DMS53 treated with DMSO at 0.1 percent for 48 hours (cell line): ENCODE measurements at regions not wholly inside any gene's neighbourhood (a gene's known extent, or its start where the extent isn't known, plus 50 kb on each side); places are given as distances from the start of the nearest gene placed in this dataset.

Source experiments
- DNase-seq: peaks from one replicate; lab custom pipeline; 2025; ENCODE audit not compliant: unreplicated experiment; lab: John Stamatoyannopoulos, UW

- DNase-seq: no peak
These were observed 373.9 kb downstream of the AASDHPPT start for GRCh38 chr11:106451228-106451922.

DNA sequence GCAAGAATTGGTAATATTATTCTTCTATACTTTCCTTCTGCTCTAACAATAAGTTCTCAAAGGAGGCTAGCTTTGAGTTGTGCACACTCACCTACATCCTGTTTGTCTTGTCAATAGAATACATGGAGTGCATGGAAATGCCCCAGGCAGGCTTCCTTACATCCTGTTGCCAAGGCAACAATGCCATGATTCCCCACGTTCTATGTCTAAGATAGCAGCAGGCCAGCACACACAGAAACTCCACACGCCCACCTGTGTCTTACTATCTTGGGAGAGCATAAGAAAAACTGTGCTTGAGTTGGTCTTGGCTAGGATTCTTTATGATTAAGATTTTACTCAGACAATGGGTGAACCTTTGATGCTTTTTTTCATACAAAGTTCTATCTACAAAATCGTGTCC lies 379.2 kb downstream of the AASDHPPT start:
- DNase-seq: peak; percentile 18

DNA sequence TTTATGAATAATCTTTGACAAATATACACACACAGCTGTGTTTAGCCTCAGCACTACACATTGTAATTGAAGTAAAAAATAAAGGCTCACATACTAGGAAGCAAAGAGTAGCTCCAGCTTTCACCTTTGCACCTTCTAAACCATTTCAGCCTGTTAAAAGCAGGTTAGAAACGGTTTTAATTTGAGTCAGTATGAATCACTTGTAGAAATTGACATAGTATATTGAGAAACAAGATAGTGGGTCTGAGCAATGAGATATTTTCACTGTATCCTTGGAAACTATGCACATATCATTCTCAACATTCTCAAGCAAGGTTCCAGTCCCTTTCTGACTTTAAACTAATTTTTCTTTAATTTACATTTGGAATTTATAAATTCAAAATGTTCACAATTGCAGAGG lies 380.3 kb downstream of the AASDHPPT start:
- no peak for DNase-seq

DNA sequence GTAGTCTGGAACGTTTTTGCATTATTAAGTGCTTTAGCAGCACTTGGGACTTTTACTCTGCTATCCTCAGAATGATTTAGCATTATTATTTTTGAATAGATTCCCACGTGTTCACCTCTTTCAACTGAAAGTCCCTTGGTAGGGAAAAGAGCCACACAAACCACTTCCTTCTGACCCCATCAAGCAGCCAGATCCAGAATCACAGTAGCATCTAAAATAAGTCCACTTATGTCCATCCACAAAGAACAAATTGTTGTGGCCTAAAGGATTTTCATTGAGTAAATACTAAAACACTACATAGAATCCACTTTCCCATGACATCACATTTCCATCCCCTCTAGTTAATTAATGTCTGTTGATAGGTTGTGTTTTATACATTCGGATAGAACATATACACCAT lies 381.7 kb downstream of the AASDHPPT start:
- DNase-seq: no peak

GRCh38 chr11:106461148-106461691 lies 383.8 kb downstream of the AASDHPPT start:
- no peak for DNase-seq

DNA sequence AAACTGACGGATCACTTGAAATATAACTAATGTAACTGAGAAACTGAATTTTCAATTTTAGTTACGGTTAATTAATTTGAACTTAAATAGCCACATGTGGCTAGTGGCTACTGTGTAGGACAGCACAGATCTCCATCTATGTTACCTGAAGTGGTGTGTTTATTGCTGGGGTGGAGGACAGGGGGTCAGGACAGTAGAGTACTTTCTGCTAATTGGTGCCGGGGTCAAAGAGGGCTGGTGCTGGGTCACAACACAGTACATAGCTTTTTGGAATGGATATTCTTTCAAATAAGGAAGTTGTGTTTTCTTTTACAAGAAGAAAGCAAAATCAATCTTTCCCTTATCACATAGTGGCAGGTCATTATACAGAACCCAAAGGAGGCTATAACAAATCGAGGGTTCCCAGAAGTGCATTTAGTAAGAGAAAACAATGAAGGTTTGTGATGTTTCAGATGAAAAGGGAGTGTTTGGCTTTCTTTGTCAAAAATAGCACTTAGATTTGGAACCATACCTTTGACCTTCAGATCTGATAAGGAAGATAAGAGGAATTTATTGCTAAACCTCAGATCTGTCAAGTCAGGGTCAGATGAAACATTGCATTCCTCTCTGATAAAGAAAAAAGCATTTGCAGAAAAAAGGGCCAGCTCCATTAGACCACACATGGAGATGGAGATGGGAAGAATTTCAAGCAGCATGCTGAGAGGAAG lies 384.5 kb downstream of the AASDHPPT start:
- DNase-seq: no peak

DNA sequence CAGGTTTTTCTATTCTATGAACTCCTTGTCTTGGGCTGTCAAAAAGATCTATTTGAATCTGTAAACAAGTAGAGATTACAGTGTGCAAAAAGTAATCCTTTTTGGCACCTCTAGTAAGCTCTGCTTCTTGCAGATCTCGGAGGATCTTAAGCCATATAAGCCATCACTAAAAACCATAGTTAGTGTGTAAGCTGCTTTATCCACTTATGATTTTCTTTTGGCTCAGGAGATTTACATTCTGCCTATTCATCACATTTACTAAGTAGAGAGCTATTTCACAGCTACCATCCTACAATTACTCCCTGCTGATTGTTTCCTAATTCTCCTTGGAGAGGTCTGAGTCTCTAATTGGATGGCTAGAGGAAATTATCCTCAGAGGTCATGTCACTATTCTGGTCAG lies 385.7 kb downstream of the AASDHPPT start:
- DNase-seq: no peak

DNA sequence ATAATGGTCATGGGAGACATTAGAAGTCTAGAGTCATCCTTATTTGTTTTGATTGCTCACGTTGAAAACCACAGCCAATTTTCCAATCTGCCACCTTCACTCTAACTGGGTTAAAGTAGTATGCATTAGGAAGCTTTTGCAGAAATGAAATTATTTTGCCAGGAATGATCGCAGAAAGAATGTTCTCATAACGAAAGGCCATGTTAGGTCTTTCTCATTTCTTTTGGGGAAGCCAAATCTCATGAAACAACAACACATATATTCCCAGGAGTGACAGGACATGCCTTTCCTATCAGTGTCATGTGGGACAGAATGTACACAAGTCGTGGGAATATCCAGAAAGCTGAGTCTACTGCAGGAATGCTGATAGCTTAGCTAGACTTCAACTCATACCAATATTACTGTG lies 386.3 kb downstream of the AASDHPPT start:
- no peak for DNase-seq

DNA sequence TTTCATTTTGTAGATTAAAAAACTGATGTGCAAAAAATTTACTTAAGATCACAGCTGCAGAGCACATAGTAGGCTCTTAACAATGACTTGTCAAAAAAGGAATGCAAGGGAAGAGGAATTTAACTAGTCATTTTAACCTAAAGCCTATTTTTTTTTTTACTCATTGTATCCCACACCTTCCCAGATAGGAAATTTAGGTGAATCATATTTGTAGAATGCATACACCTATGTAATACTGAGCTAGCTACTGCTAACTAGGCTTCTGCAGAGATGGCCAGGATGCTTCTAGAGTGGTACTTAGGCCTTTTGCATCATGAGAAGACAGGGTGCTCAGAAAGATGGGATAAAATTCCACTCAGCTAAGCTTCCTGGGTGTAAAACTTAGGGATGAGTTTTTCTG lies 387.3 kb downstream of the AASDHPPT start:
- DNase-seq: no peak

GRCh38 chr11:106466521-106467080 lies 389.1 kb downstream of the AASDHPPT start:
- peak; percentile 53 for DNase-seq

DNA sequence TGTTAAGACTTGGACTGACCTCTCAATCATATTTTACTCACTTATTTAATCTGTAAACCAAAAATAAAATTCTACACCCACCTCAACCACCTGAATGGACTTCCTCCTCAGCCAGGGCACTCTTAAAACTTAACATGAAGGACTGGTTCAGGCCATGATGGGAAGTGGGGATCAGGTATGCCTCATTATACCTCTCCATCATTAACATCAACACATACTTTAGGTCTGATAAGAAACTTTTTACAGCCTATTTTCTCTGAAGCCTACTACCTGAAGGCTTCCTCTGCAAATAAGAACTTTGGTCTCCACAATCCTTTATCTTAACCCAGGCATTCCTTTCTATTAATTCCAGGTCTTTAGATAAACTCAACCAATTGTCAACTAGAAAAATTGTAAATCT lies 390.0 kb downstream of the AASDHPPT start:
- DNase-seq: no peak

- DNase-seq: peak; percentile 66
These were observed 390.6 kb downstream of the AASDHPPT start for GRCh38 chr11:106468086-106468485.

DNA sequence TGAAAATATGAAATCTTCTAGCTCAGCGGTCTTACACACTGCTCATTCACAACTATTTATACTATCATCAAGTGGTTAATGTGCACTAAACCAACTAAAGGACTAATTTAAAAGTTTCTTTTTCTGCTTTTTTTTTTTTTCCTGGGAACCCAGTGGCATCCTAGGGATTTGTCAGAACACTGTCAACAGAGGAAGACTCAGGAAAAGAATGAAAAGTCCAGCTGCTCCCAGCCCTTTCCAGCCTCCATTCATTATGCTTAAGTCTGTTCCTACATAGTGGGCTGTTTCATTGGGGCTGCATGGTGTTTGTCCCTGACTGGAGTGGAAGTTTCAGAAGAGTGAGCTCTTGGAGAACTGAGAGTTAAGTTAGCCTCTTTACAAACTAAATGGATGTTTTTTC lies 391.1 kb downstream of the AASDHPPT start:
- no peak for DNase-seq

GRCh38 chr11:106470230-106470629 lies 392.8 kb downstream of the AASDHPPT start:
- DNase-seq: no peak

DNA sequence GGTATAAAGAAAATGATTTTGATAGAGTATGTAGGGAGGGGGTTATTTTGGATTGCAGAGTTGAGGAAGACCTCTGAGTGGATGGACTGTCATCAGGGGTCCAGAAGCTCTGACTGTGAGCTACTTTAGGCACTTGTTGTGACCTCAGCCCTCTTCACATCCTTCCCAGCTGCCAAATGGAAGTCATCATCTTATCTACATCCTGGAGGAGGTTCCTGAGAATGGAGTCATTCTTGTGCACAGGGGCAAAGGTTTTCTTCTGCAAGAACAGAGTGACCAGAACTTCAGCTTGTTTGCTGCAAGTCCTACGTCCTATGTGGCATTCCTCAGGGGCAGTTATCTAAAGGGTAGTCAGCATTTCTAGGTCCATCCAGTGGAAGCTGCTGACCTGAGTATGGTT lies 393.8 kb downstream of the AASDHPPT start:
- DNase-seq: no peak

GRCh38 chr11:106473089-106473722 lies 395.7 kb downstream of the AASDHPPT start:
- DNase-seq: no peak

- DNase-seq: no peak
These were observed 396.8 kb downstream of the AASDHPPT start for GRCh38 chr11:106474274-106474673.

DNA sequence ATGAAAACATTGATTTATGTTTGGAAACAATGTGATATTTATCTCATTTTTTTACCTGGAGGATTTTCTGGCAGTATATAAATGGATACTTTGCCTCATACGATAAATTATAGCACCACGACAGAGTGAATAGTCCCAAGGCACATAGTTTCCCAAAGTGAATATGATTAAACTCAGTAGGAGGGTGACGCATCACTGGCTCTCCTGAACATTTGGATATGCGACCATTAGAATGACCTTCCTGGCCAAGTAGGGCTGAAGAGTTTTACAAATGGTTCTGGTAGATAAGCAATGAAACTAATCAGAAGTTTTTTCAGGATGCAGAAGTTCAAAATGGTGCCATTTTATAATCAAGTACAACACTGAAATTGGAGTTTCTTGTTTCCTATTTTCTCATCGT lies 397.7 kb downstream of the AASDHPPT start:
- DNase-seq: no peak

GRCh38 chr11:106477776-106478175 lies 400.3 kb downstream of the AASDHPPT start:
- DNase-seq: no peak

- DNase-seq: no peak
These were observed 402.2 kb downstream of the AASDHPPT start for GRCh38 chr11:106479646-106480045.

- DNase-seq: no peak
These were observed 403.2 kb downstream of the AASDHPPT start for GRCh38 chr11:106480581-106481190.
